HG02678 (cell line): ENCODE measurements at regions not wholly inside any gene's neighbourhood (a gene's known extent, or its start where the extent isn't known, plus 50 kb on each side); places are given as distances from the start of the nearest gene placed in this dataset.
"Not testable (repeated sequence)": the region's sequence is repeated elsewhere in the genome, so short reads cannot be mapped to it uniquely, and the experiment has no call there.

ENCODE experiments used
- ATAC-seq: cut with Tn5 transposase; IDR thresholded peaks from one replicate; pipeline ENCODE4 v1.9.1; 2021; ENCODE audit warnings: mild to moderate bottlenecking, moderate library complexity; ENCODE audit not compliant: unreplicated experiment

- not testable (repeated sequence) for ATAC-seq
Observed at GRCh38 chr16:21363550-21364223, 85.6 kb upstream of the CRYM start.

DNA sequence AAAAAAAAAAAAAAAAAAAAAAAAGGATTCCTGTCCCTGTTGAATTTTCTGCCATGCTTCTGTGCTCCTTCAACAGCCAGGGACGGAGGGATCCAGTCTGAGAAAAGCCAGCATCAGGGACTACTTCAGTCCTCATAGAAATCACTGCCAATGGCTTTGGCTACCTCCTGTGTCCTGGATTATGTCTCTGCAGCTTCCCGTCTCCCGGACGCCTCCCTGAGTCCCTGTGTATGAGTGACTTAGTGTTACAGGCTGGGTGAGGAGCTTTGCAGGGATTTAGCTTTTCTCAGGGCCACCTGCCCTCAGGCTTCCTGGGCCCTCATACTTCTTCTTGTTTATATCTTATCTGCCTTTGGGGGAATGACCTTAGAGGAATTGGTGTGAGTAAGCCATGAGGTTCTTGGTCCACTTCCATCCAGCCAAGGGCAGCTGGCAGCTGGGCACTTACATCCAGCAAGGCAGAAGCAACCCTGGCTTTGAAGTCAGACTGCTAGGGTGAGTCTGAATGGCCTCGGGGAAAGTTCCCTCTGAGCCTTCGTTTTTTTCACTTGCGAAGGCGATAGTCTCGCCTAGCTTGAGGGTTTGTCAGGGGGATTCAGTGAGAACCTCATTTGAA lies 83.6 kb upstream of the CRYM start:
- ATAC-seq = not testable (repeated sequence)

GRCh38 chr16:21361045-21361444 lies 83.0 kb upstream of the CRYM start:
- ATAC-seq = not testable (repeated sequence)

DNA sequence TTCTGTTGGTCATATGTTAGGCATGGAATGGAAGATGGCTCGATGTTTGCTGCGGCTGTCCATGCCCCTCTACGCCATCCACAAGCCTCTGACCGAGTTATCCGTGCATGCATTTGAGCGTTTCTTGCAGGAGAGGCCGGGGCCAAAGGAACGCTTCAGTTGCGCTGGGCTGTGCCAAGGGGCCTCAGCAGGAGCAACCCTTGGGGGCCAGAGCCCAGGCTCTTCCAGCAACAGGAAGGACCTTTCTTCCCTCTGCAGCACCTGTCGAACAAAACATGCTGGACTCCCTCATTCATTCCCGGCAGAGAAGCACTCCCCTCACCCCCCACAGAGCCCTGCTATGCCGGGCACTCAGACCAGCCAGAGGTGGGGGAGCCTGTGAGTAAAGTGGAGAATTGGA lies 81.4 kb upstream of the CRYM start:
- peak; percentile 1 for ATAC-seq

GRCh38 chr16:21358261-21358795 lies 80.2 kb upstream of the CRYM start:
- ATAC-seq = peak; percentile 50

- peak; percentile 30 for ATAC-seq
Observed at GRCh38 chr16:21356308-21356707, 78.2 kb upstream of the CRYM start.

DNA sequence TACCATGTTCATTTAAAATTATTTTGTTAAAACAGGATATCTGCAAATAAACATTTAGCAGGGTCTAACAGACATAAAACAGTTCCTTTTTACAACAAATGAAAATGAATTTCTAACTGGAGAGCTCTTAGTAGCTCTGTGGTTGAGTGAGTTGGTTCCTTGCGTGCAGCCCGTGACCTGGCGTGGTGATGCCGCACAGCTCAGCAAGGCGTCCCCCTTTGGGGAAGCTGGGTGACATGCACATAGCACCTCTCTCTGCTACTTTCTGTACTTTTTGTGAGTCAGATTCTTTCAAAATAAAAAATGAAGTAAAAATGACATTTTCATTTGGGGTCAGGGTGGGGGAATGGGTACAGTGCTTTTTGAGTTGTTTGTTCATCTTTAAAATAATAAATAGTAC lies 73.3 kb upstream of the CRYM start:
- ATAC-seq = not testable (repeated sequence)

DNA sequence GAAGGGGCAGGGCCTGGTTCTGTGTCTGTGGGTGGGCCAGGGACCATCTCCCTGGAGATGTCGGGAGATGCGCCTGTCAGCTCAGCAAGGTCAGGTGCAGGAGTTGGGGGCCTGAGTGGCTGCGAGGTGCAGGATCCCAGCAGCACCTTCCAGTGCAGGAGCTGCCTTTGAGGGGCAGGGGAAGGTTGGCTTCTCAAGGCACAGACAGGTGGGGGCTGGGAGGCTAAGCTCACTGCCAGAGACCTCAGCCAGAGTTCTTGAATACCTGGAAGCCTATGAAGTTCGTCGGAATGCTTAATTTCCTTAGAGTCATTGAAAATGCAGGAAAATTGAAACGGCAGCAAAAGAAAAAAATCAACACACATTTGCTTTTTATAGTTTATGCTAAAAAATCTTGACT lies 72.8 kb upstream of the CRYM start:
- ATAC-seq = not testable (repeated sequence)

DNA sequence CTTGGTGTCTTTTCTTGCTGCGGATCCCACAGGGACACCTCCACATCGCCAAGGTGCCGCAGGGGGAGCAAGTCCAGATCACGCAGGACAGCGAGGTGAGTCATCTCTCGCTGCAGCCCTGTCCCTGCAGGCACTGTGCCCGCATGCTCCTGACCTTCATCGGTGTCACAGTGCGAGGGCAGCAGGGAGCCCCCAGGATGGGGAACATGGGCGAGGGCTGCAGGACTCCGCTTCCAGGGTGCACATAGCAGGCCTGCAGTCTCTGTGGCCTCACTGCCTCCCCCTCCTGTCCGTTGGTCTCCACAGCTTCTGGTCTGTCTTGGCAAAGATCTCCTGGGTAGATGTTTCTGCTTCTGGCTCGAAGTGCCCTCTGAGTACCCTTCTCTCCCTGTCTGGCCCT lies 71.2 kb upstream of the CRYM start:
- ATAC-seq = not testable (repeated sequence)

GRCh38 chr16:21348815-21349214 lies 70.7 kb upstream of the CRYM start:
- not testable (repeated sequence) for ATAC-seq

- not testable (repeated sequence) for ATAC-seq
Observed at GRCh38 chr16:21347538-21347937, 69.4 kb upstream of the CRYM start.

- ATAC-seq = not testable (repeated sequence)
Observed at GRCh38 chr16:21346756-21347491, 68.8 kb upstream of the CRYM start.

DNA sequence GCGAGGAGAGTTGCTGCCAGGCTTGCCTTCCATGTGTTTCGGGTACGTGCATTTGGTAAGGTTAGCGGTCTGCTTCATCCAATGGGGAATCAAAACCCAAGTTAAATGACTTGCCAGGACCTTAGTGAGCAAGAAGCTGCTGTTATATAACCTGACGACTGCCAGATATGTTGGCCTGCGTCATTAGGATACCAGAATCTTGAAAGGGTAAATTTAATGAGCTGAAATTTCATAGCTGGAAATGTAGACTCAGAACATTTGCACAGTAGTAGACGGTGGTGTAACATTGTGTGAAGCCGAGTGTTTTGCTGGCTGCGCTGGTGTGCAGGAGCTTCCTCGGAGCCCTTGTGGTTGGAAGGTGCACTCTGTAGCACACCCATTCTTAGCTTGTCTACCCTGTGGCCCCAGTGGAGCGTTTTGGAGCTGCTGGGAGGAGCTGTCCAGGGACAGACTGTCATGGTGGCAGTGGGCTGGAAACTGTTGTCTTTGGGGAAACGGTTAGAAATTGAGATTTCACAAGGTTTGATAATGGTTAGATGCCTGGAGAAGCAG lies 66.3 kb upstream of the CRYM start:
- not testable (repeated sequence) for ATAC-seq

GRCh38 chr16:21341101-21341500 lies 63.0 kb upstream of the CRYM start:
- no peak for ATAC-seq

GRCh38 chr16:21339941-21340340 lies 61.9 kb upstream of the CRYM start:
- no peak for ATAC-seq

DNA sequence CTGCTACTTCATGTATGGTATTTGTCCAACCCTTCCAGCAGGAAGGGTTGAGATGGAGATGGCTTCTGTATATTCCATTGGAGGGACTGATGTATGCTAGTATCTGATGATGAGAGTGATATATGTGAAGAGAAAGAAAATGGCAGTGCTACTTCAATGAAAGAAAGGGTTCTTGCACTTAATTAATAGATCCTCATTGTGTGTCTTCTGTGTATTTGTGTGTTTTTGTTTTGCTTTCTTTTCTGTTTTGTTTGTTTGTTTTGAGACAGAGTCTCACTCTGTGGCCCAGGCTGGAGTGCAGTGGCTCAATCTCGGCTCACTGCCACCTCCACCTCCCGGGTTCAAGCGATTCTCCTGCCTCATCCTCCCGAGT lies 61.2 kb upstream of the CRYM start:
- no peak for ATAC-seq

GRCh38 chr16:21338537-21339268 lies 60.6 kb upstream of the CRYM start:
- ATAC-seq = no peak

DNA sequence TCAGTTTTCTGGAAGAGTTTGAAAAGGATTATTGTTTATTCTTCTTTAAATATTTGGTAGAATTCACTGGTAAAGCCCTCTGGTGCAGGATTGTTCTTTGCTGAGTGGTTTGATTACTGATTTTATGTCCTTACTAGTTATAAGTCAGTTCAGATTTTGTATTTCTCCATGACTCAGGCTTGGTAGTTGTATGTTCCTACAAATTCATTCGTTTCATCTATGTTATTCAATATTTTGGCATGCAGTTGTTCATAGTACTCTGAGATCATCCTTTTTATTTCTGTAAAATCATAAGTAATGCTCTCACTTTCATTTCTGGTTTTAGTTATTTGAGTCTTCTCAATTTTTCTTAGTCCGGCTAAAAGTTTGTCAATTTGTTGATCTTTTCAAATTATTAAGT lies 58.1 kb upstream of the CRYM start:
- ATAC-seq = no peak

GRCh38 chr16:21334188-21335146 lies 56.4 kb upstream of the CRYM start:
- ATAC-seq = not testable (repeated sequence)

GRCh38 chr16:21333683-21334082 lies 55.6 kb upstream of the CRYM start:
- not testable (repeated sequence) for ATAC-seq
